K562 (cell line): ENCODE measurements at regions not wholly inside any gene's neighbourhood (a gene's known extent, or its start where the extent isn't known, plus 50 kb on each side); places are given as distances from the start of the nearest gene placed in this dataset.

Experiments
- ADNP ChIP-seq: fragments of 200-800 bp; sonication (Bioruptor generic); IDR thresholded peaks from 2 replicates; pipeline ENCODE4 v1.6.1; 2016; ENCODE audit warnings: missing genetic modification characterization, missing compliant biosample characterization
- BHLHE40 ChIP-seq: IDR thresholded peaks from 2 replicates; pipeline ENCODE4 v1.6.1; 2011; ENCODE audit warnings: low read length, improper control_type of control experiment
- CBX1 ChIP-seq: sonication (generic); IDR thresholded peaks from 2 replicates; pipeline ENCODE4 v1.6.1; 2016; ENCODE audit warnings: antibody characterized with exemption, low read depth, mild to moderate bottlenecking
- CEBPB ChIP-seq: fragments of 450-650 bp; IDR thresholded peaks from 2 replicates; pipeline ENCODE4 v1.6.1; 2016; ENCODE audit warnings: missing genetic modification characterization, missing compliant biosample characterization
- CREB1 ChIP-seq, 2 experiments: sonication (generic) in 1 of 2; formaldehyde crosslinking in 1 of 2; IDR thresholded peaks; 2 replicates each; pipeline versions ENCODE4 v1.6.1 to v1.8.0; 2012 to 2022; ENCODE audit warnings: inconsistent platforms in 1 of 2, mild to moderate bottlenecking in 1 of 2, missing genetic modification reagents in 1 of 2, moderate library complexity in 1 of 2
- GTF2A2 ChIP-seq: IDR thresholded peaks from 2 replicates; pipeline ENCODE4 v1.6.1; 2016; ENCODE audit warnings: mild to moderate bottlenecking, missing genetic modification characterization, missing compliant biosample characterization
- HINFP ChIP-seq: fragments of 450-650 bp; conservative IDR thresholded peaks from 2 replicates; pipeline ENCODE4 v1.6.1; 2016; ENCODE audit warnings: missing genetic modification characterization, low read depth, mild to moderate bottlenecking, control low read depth, missing compliant biosample characterization
- HLTF ChIP-seq: fragments of 450-650 bp; IDR thresholded peaks from 2 replicates; pipeline ENCODE4 v1.6.1; 2016
- MAFK ChIP-seq: IDR thresholded peaks from 2 replicates; pipeline ENCODE4 v1.6.1; 2011; ENCODE audit warnings: low read length, improper control_type of control experiment
- MCM7 ChIP-seq, 2 experiments: fragments of 450-650 bp; IDR thresholded peaks; 2 replicates each; pipeline ENCODE4 v1.6.1; 2016 to 2018
- MNT ChIP-seq, 2 experiments: fragments of 450-650 bp; conservative IDR thresholded peaks; 2 replicates each; pipeline ENCODE4 v1.6.1; 2017; ENCODE audit warnings: mild to moderate bottlenecking in 2 of 2, moderate library complexity in 2 of 2
- NCOA2 ChIP-seq, 2 experiments: fragments of 450-650 bp; IDR thresholded peaks; 2 replicates each; pipeline ENCODE4 v1.6.1; 2018; ENCODE audit warnings: mild to moderate bottlenecking in 2 of 2, moderate library complexity in 1 of 2; ENCODE audit not compliant: partially characterized antibody in 2 of 2
- NFXL1 ChIP-seq: fragments of 450-650 bp; formaldehyde crosslinking; IDR thresholded peaks from 2 replicates; pipeline ENCODE4 v1.4.0; 2021; ENCODE audit warnings: mild to moderate bottlenecking
- NONO ChIP-seq, 2 experiments: fragments of 200-400 bp in 1 of 2; fragments of 450-650 bp in 1 of 2; formaldehyde crosslinking in 1 of 2; IDR thresholded peaks; 2 replicates each; pipeline ENCODE4 v1.6.1; 2017; ENCODE audit warnings: low read depth in 2 of 2, mild to moderate bottlenecking in 2 of 2, moderate library complexity in 2 of 2, low read length in 1 of 2
- NR2C2 ChIP-seq, 2 experiments: fragments of 200-800 bp in 1 of 2; sonication (Bioruptor generic) in 1 of 2; sonication (generic) in 1 of 2; formaldehyde crosslinking in 1 of 2; IDR thresholded peaks; 2 replicates each; pipeline versions ENCODE4 v1.6.1 to v1.8.0; 2016 to 2022; ENCODE audit warnings: mild to moderate bottlenecking in 1 of 2, missing compliant biosample characterization in 1 of 2, missing genetic modification characterization in 1 of 2, missing genetic modification reagents in 1 of 2
- ZKSCAN8 ChIP-seq: fragments of 200-800 bp; sonication (Bioruptor generic); IDR thresholded peaks from 2 replicates; pipeline ENCODE4 v1.6.1; 2016; ENCODE audit warnings: missing genetic modification characterization, missing compliant biosample characterization
- ZNF165 ChIP-seq: fragments of 250-450 bp; sonication (Bioruptor Pico); IDR thresholded peaks from 2 replicates; pipeline ENCODE4 v1.4.0; 2020; ENCODE audit warnings: borderline replicate concordance
- ZNF3 ChIP-seq: fragments of 250-450 bp; sonication (Bioruptor Pico); IDR thresholded peaks from 2 replicates; pipeline ENCODE4 v1.5.0; 2021; ENCODE audit warnings: mild to moderate bottlenecking, moderate library complexity
- ZNF551 ChIP-seq: fragments of 250-450 bp; sonication (Bioruptor Pico); IDR thresholded peaks from 2 replicates; pipeline ENCODE4 v1.5.0; 2021; ENCODE audit warnings: mild to moderate bottlenecking, moderate library complexity
- TF ChIP-seq, protein P1 (sequence below): sonication (generic); formaldehyde crosslinking; IDR thresholded peaks from 2 replicates; pipeline ENCODE4 v1.8.0; 2022; ENCODE audit warnings: missing genetic modification reagents, mild to moderate bottlenecking, borderline replicate concordance
- TF ChIP-seq, protein P2 (sequence below): IDR thresholded peaks from 2 replicates; pipeline ENCODE4 v1.6.1; 2014; ENCODE audit warnings: antibody characterized with exemption
- TF ChIP-seq, protein P3 (sequence below): sonication (generic); formaldehyde crosslinking; IDR thresholded peaks from 2 replicates; pipeline ENCODE4 v1.9.0; 2022; ENCODE audit warnings: mild to moderate bottlenecking, missing genetic modification reagents

DNA sequence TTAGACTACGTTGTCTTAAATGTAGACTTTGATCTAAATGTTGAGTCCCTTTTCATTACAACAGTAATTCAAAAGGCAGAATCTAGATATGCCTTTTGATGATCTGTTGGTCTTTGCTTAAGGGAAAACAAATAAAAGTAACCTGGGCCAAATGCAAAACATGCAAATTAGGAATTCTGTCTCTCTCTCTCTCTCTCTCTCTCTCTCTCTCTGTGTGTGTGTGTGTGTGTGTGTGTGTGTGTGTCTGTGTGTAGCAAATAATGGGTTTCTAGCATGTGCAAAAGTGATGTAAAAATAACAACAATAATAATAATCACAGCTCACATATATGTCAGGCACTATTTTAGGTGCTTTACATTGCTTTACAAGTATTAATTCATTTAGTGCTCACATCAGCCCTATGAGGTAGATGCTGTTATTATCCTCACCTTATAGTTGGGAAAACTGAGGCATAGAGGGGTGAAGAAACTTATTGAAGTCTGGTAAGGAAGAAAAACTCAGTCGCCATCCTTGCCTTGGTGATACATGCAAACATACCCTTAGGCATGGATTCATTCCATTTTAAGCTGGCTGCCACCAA lies 160.3 kb upstream of the ZNF217 start (continued):
- no peak for TF ChIP-seq HINFP (tag)
- TF ChIP-seq NFXL1 (CRISPR knock-in tag): no peak
- no peak for TF ChIP-seq ZKSCAN8 (CRISPR knock-in tag)
- TF ChIP-seq HLTF: peak; percentile 91; the same call in 1 of the 2 replicates
- TF ChIP-seq CREB1 (IDR thresholded peaks at IDR 0.05): no peak
- TF ChIP-seq CREB1 (CRISPR knock-in tag; IDR thresholded peaks at IDR 0.05): no peak
- no peak for TF ChIP-seq CEBPB (tag)
- TF ChIP-seq, protein P1, sequence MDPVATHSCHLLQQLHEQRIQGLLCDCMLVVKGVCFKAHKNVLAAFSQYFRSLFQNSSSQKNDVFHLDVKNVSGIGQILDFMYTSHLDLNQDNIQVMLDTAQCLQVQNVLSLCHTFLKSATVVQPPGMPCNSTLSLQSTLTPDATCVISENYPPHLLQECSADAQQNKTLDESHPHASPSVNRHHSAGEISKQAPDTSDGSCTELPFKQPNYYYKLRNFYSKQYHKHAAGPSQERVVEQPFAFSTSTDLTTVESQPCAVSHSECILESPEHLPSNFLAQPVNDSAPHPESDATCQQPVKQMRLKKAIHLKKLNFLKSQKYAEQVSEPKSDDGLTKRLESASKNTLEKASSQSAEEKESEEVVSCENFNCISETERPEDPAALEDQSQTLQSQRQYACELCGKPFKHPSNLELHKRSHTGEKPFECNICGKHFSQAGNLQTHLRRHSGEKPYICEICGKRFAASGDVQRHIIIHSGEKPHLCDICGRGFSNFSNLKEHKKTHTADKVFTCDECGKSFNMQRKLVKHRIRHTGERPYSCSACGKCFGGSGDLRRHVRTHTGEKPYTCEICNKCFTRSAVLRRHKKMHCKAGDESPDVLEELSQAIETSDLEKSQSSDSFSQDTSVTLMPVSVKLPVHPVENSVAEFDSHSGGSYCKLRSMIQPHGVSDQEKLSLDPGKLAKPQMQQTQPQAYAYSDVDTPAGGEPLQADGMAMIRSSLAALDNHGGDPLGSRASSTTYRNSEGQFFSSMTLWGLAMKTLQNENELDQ (CRISPR knock-in tag): no peak
- TF ChIP-seq, protein P2, sequence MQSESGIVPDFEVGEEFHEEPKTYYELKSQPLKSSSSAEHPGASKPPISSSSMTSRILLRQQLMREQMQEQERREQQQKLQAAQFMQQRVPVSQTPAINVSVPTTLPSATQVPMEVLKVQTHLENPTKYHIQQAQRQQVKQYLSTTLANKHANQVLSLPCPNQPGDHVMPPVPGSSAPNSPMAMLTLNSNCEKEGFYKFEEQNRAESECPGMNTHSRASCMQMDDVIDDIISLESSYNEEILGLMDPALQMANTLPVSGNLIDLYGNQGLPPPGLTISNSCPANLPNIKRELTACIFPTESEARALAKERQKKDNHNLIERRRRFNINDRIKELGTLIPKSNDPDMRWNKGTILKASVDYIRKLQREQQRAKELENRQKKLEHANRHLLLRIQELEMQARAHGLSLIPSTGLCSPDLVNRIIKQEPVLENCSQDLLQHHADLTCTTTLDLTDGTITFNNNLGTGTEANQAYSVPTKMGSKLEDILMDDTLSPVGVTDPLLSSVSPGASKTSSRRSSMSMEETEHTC: no peak
- no peak for TF ChIP-seq ZNF165 (CRISPR knock-in tag)
- TF ChIP-seq NR2C2 (CRISPR knock-in tag; IDR thresholded peaks at IDR 0.05): no peak
- TF ChIP-seq NR2C2 (tag; IDR thresholded peaks at IDR 0.05): no peak; the same call in 1 of the 2 replicates
- no peak for TF ChIP-seq ZNF551 (CRISPR knock-in tag)
- TF ChIP-seq MCM7 (IDR thresholded peaks at IDR 0.05): 0 out of 4 replicates have a peak, but pooled peaks of 1 of the 2 experiments have one; percentile 17
- no peak for TF ChIP-seq CBX1
- peak; percentile 15 to 51; a peak in 2 of 4 replicates for TF ChIP-seq MNT (conservative IDR thresholded peaks at IDR 0.05)
- TF ChIP-seq BHLHE40: no peak
- TF ChIP-seq ZNF3 (CRISPR knock-in tag): no peak
- TF ChIP-seq GTF2A2 (tag): no peak
- no peak for TF ChIP-seq NONO (IDR thresholded peaks at IDR 0.05; ENCODE audit: low read depth in 2 of 2, low read length in 1 of 2)
- TF ChIP-seq NCOA2 (IDR thresholded peaks at IDR 0.05; ENCODE audit: partially characterized antibody in 2 of 2): peak in 1 of 2 experiments; percentile 54
- TF ChIP-seq, protein P3, sequence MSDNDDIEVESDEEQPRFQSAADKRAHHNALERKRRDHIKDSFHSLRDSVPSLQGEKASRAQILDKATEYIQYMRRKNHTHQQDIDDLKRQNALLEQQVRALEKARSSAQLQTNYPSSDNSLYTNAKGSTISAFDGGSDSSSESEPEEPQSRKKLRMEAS: no peak
- TF ChIP-seq ADNP: peak; percentile 76
- TF ChIP-seq MAFK: 0 out of 2 replicates have a peak, but pooled peaks have one; percentile 21
